HepG2 (cell line): ENCODE measurements at regions not wholly inside any gene's neighbourhood (a gene's known extent, or its start where the extent isn't known, plus 50 kb on each side); places are given as distances from the start of the nearest gene placed in this dataset.

Experiments used
- ATAC-seq: fragments of 200-7000 bp; cut with Tn5 transposase; 3 replicates; pipeline ENCODE4 v1.9.1; 2020; ENCODE audit warnings: mild to moderate bottlenecking, moderate library complexity
- BruUV-seq: library from RNA; stranded (reverse); fragments of 400-500 nt; replicated peaks from 2 replicates; lab custom pipeline; 2021; lab: Mats Ljungman, UMichigan
- CTCF ChIA-PET: fragments of 300-600 bp; formaldehyde crosslinking; extraction: SDS; loops from one replicate; lab custom pipeline; 2021; ENCODE audit warnings: low total read pairs, inconsistent platforms, low intra/inter-chr PET ratio; lab: Yijun Ruan, JAX
- POLR2A ChIA-PET: fragments of 350-600 bp; sonication (Branson Sonifier 250); formaldehyde crosslinking; loops from one replicate; lab custom pipeline; 2020; ENCODE audit warnings: antibody characterized with exemption, inconsistent platforms; lab: Yijun Ruan, JAX
- DNase-seq: peaks from one replicate; pipeline ENCODE4 v3.0.0-alpha.2; 2015; ENCODE audit warnings: low spot score
- FAIRE-seq: peaks from 3 replicates; lab custom pipeline; 2011; peaks lifted over from hg19 to GRCh38; lab: Jason Lieb, UNC
- H2AFZ ChIP-seq: one replicate; pipeline ENCODE4 v1.6.1; 2011; ENCODE audit warnings: low read length, inconsistent platforms
- H3K27ac ChIP-seq: fragments of 300-600 bp; 3 replicates; pipeline ENCODE4 v1.8.0; 2011; ENCODE audit warnings: mixed run types, mild to moderate bottlenecking, mixed read lengths, low read length, inconsistent platforms; ENCODE audit not compliant: insufficient read depth; ENCODE audit errors: extremely low read length
- H3K27me3 ChIP-seq, 2 experiments: fragments of 200-600 bp in 1 of 2; 2 replicates in 1 of 2; 3 replicates in 1 of 2; pipeline versions ENCODE4 v1.6.0 to v1.8.0; 2011; ENCODE audit warnings: low read length in 2 of 2, mild to moderate bottlenecking in 2 of 2, moderate library complexity in 2 of 2, inconsistent platforms in 1 of 2; ENCODE audit not compliant: insufficient read depth in 2 of 2, control insufficient read depth in 1 of 2
- H3K36me3 ChIP-seq, 2 experiments: fragments of 200-600 bp in 1 of 2; replicated peaks in 1 of 2; 2 replicates in 1 of 2; 3 replicates in 1 of 2; pipeline versions ENCODE4 v1.5.1 to v1.8.0; 2011; ENCODE audit warnings: low read length in 2 of 2, inconsistent platforms in 1 of 2; ENCODE audit not compliant: insufficient read depth in 2 of 2, control insufficient read depth in 1 of 2
- H3K4me1 ChIP-seq: 2 replicates; pipeline ENCODE4 v1.5.1; 2012; ENCODE audit warnings: low read length, inconsistent platforms; ENCODE audit not compliant: insufficient read depth
- H3K4me2 ChIP-seq: 2 replicates; pipeline ENCODE4 v1.6.0; 2011; ENCODE audit warnings: low read depth, low read length, inconsistent platforms
- H3K4me3 ChIP-seq, 3 experiments: fragments of 200-600 bp in 1 of 3; sonication (generic), shearing (Covaris generic) in 1 of 3; replicated peaks in 1 of 3; 2 replicates each; pipeline ENCODE4 v1.5.1; 2011 to 2016; ENCODE audit warnings: low read length in 3 of 3, inconsistent platforms in 2 of 3, low read depth in 2 of 3, mild to moderate bottlenecking in 2 of 3, control low read depth in 1 of 3, mixed read lengths in 1 of 3; ENCODE audit not compliant: insufficient read depth in 1 of 3
- H3K79me2 ChIP-seq: one replicate; pipeline ENCODE4 v1.6.1; 2011; ENCODE audit warnings: low read length, inconsistent platforms; ENCODE audit not compliant: insufficient read depth
- H3K9ac ChIP-seq: 2 replicates; pipeline ENCODE4 v1.6.0; 2011; ENCODE audit warnings: mild to moderate bottlenecking, low read depth, low read length, inconsistent platforms; ENCODE audit not compliant: insufficient read depth
- H3K9me3 ChIP-seq: 2 replicates; pipeline ENCODE4 v1.5.1; 2012; ENCODE audit warnings: mild to moderate bottlenecking, low read length
- H4K20me1 ChIP-seq: 2 replicates; pipeline ENCODE4 v1.6.0; 2011; ENCODE audit warnings: inconsistent platforms, mild to moderate bottlenecking, low read length, moderate library complexity; ENCODE audit not compliant: insufficient read depth
- ATF7 ChIP-seq, 2 experiments: fragments of 450-650 bp in 1 of 2; sonication (generic) in 1 of 2; formaldehyde crosslinking in 1 of 2; IDR thresholded peaks; 2 replicates each; pipeline versions ENCODE4 v1.4.0 to v1.6.1; 2016 to 2020; ENCODE audit warnings: antibody characterized with exemption in 1 of 2, mild to moderate bottlenecking in 1 of 2, missing genetic modification reagents in 1 of 2
- DMAP1 ChIP-seq: IDR thresholded peaks from 2 replicates; pipeline ENCODE4 v1.6.1; 2016
- FOXA3 ChIP-seq: IDR thresholded peaks from 2 replicates; pipeline ENCODE4 v1.6.1; 2016; ENCODE audit warnings: missing genetic modification reagents, missing compliant biosample characterization
- FOXP1 ChIP-seq, 2 experiments: fragments of 450-650 bp in 1 of 2; IDR thresholded peaks; 2 replicates each; pipeline ENCODE4 v1.6.1; 2017 to 2018; ENCODE audit warnings: antibody characterized with exemption in 1 of 2
- ISX ChIP-seq: sonication (generic); formaldehyde crosslinking; conservative IDR thresholded peaks from 2 replicates; pipeline ENCODE4 v1.5.0; 2020; ENCODE audit warnings: missing genetic modification reagents
- KLF13 ChIP-seq: sonication (generic); formaldehyde crosslinking; IDR thresholded peaks from 2 replicates; pipeline ENCODE4 v1.4.0; 2020; ENCODE audit warnings: mild to moderate bottlenecking, missing genetic modification reagents
- KLF15 ChIP-seq: sonication (generic); formaldehyde crosslinking; IDR thresholded peaks from 2 replicates; pipeline ENCODE4 v1.8.1; 2023; ENCODE audit warnings: borderline replicate concordance, mild to moderate bottlenecking, inconsistent platforms, missing genetic modification reagents, mixed read lengths
- MAF1 ChIP-seq: sonication (generic); formaldehyde crosslinking; IDR thresholded peaks from 2 replicates; pipeline ENCODE4 v1.5.0; 2020; ENCODE audit warnings: missing genetic modification reagents, borderline replicate concordance
- PATZ1 ChIP-seq: sonication (generic); formaldehyde crosslinking; IDR thresholded peaks from 2 replicates; pipeline ENCODE4 v1.4.0; 2020; ENCODE audit warnings: missing genetic modification reagents
- POLR2A ChIP-seq, 2 experiments: IDR thresholded peaks; 2 replicates each; pipeline ENCODE4 v1.6.1; 2011; ENCODE audit warnings: low read depth in 2 of 2, low read length in 2 of 2, mild to moderate bottlenecking in 1 of 2, moderate library complexity in 1 of 2; ENCODE audit not compliant: insufficient read depth in 1 of 2
- REXO4 ChIP-seq: sonication (generic); formaldehyde crosslinking; IDR thresholded peaks from 2 replicates; pipeline ENCODE4 v1.8.0; 2022; ENCODE audit warnings: missing genetic modification reagents, mild to moderate bottlenecking, borderline replicate concordance
- SOX13 ChIP-seq, 3 experiments: fragments of 450-650 bp in 1 of 3; sonication (generic) in 1 of 3; formaldehyde crosslinking in 1 of 3; IDR thresholded peaks in 2 of 3; conservative IDR thresholded peaks in 1 of 3; 2 replicates each; pipeline versions ENCODE4 v1.5.0 to v1.6.1; 2016 to 2020; ENCODE audit warnings: antibody characterized with exemption in 1 of 3, mild to moderate bottlenecking in 1 of 3, missing compliant biosample characterization in 1 of 3, missing genetic modification reagents in 1 of 3, moderate library complexity in 1 of 3
- ZNF24 ChIP-seq: fragments of 450-650 bp; IDR thresholded peaks from 2 replicates; pipeline ENCODE4 v1.6.1; 2017; ENCODE audit warnings: antibody characterized with exemption, mild to moderate bottlenecking
- ZNF263 ChIP-seq: sonication (generic); formaldehyde crosslinking; IDR thresholded peaks from 2 replicates; pipeline ENCODE4 v1.4.0; 2020; ENCODE audit warnings: missing genetic modification reagents
- ZNF350 ChIP-seq: sonication (generic); formaldehyde crosslinking; IDR thresholded peaks from 2 replicates; pipeline ENCODE4 v1.4.0; 2020; ENCODE audit warnings: mild to moderate bottlenecking, low read depth, missing genetic modification reagents, borderline replicate concordance
- ZNF552 ChIP-seq: sonication (generic); formaldehyde crosslinking; IDR thresholded peaks from 2 replicates; pipeline ENCODE4 v1.9.0; 2022; ENCODE audit warnings: missing genetic modification reagents, mild to moderate bottlenecking, borderline replicate concordance
- ZNF800 ChIP-seq: sonication (generic); formaldehyde crosslinking; IDR thresholded peaks from 2 replicates; pipeline ENCODE4 v1.4.0; 2020; ENCODE audit warnings: missing genetic modification reagents
- WGBS: methylation state at CpG from one replicate; pipeline ENCODE4 v1.1.6; 2017; ENCODE audit warnings: low lambda C conversion rate; 5-methylcytosine and 5-hydroxymethylcytosine counted together
- in situ Hi-C: cut with HindIII; loops from 2 replicates; pipeline ENCODE4 v1.10.0; 2017; ENCODE audit warnings: low pct_unique_long_range_greater_than_20kb; ENCODE audit not compliant: extremely low pct_ligation_motif_present
- intact Hi-C: fragments of 100-400 bp; cut with micrococcal nuclease; formaldehyde crosslinking; loops from one replicate; pipeline ENCODE4 v1.10.0; 2022; ENCODE audit not compliant: unreplicated experiment
- TF ChIP-seq, protein P1 (sequence below): sonication (generic); formaldehyde crosslinking; IDR thresholded peaks from 2 replicates; pipeline ENCODE4 v1.8.0; 2022; ENCODE audit warnings: missing genetic modification reagents, mild to moderate bottlenecking, borderline replicate concordance

DNA sequence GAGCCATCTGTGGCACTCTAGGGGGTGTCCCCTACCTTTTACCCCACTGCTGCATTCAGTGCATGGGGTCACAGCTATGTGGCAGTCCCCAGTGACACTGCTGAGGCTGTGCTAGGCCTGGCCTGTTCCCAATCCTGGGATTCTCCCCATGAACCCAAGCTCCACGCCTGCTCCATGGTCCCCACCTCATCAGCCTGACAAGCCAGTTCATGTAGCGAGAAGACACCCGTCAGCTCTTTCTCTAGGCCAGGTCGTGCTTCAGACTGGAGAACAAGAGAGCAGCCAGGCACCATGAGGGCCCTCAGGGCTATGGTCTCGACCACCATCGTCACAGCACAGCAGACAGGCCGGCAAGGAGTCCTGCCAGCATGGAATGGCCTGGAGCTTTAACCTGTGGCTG is 72.8 kb upstream of the PRR20G start (continued):
- TF ChIP-seq ZNF800 (CRISPR knock-in tag): no peak
- TF ChIP-seq KLF13 (CRISPR knock-in tag): no peak
- no peak for TF ChIP-seq SOX13 (IDR thresholded peaks at IDR 0.05)
- no peak for TF ChIP-seq SOX13 (CRISPR knock-in tag; conservative IDR thresholded peaks at IDR 0.05 in 1 of 2, IDR thresholded peaks at IDR 0.05 in 1 of 2)
- TF ChIP-seq MAF1: no peak
- TF ChIP-seq PATZ1 (CRISPR knock-in tag): no peak

DNA sequence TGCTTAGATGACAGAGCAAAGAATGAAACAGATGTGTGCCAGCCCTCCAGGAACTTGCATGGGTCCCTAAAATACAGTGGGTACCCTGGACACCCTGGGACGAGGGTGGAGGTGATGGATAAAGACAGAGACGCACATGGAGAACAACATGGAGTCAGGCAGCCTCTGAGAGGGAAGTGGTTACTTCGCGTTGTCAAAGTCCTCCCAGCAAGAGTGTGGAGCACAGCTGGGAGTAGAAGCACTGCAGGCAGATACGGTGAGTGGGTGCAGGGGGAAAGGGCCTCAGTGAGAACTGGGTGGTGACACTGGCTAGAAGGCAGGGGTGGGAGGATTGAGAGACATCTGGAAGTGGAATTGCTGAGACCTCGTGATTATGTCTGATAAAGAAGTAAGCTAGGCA is 70.8 kb upstream of the PRR20G start:
- Histone ChIP-seq H2AFZ (no peak overlapping the region), H3K4me1 (no peaks in the 10 kb centered on the region), H3K79me2 (no peaks in the 10 kb centered on the region), H3K27me3 (peaks cover 0 to 2% of the 10 kb centered on the region in 2 experiments; a peak in 2 of 5 replicates), H4K20me1 (no peaks in the 10 kb centered on the region), H3K27ac (no peak overlapping the region), H3K36me3 (no peaks in the 10 kb centered on the region), H3K4me2 (no peak overlapping the region), H3K9me3 (peaks cover 20% of the 10 kb centered on the region), H3K4me3 (no peak overlapping the region), H3K9ac (no peak overlapping the region)
- WGBS: 35% methylated on average over 6 of the region's 6 CpGs
- BruUV-seq: no TSS peak
- DNase-seq (no peak), FAIRE-seq (no peak), ATAC-seq (no peak)
- POLR2A ChIA-PET: no interaction called here
- CTCF ChIA-PET: interaction anchor here (0.8 kb wide), 1 partner anchor 386 kb away, joined by 3 read pairs; no protein-coding TSS in a partner anchor
- intact Hi-C loops (no loop called here), in situ Hi-C loops (no loop called here)
- no peak for TF ChIP-seq ZNF24
- no peak for TF ChIP-seq ATF7 (IDR thresholded peaks at IDR 0.05)
- TF ChIP-seq ATF7 (CRISPR knock-in tag; IDR thresholded peaks at IDR 0.05): no peak
- no peak for TF ChIP-seq FOXP1 (IDR thresholded peaks at IDR 0.05)
- TF ChIP-seq FOXP1 (CRISPR knock-in tag; IDR thresholded peaks at IDR 0.05): no peak
- no peak for TF ChIP-seq ZNF552 (CRISPR knock-in tag)
- TF ChIP-seq, protein P1, sequence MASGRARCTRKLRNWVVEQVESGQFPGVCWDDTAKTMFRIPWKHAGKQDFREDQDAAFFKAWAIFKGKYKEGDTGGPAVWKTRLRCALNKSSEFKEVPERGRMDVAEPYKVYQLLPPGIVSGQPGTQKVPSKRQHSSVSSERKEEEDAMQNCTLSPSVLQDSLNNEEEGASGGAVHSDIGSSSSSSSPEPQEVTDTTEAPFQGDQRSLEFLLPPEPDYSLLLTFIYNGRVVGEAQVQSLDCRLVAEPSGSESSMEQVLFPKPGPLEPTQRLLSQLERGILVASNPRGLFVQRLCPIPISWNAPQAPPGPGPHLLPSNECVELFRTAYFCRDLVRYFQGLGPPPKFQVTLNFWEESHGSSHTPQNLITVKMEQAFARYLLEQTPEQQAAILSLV (CRISPR knock-in tag): no peak
- TF ChIP-seq DMAP1 (CRISPR knock-in tag): no peak
- no peak for TF ChIP-seq KLF15 (CRISPR knock-in tag)
- no peak for TF ChIP-seq ISX (CRISPR knock-in tag)
- TF ChIP-seq ZNF263 (CRISPR knock-in tag): no peak
- no peak for TF ChIP-seq FOXA3 (CRISPR knock-in tag)
- no peak for TF ChIP-seq REXO4 (CRISPR knock-in tag)
- TF ChIP-seq POLR2A (IDR thresholded peaks at IDR 0.05; ENCODE audit: insufficient read depth in 1 of 2, low read depth in 2 of 2, low read length in 2 of 2): no peak
- no peak for TF ChIP-seq ZNF350 (CRISPR knock-in tag)
